ENCODE measurements at regions not wholly inside any gene's neighbourhood (a gene's known extent, or its start where the extent isn't known, plus 50 kb on each side); places are given as distances from the start of the nearest gene placed in this dataset.

DNA sequence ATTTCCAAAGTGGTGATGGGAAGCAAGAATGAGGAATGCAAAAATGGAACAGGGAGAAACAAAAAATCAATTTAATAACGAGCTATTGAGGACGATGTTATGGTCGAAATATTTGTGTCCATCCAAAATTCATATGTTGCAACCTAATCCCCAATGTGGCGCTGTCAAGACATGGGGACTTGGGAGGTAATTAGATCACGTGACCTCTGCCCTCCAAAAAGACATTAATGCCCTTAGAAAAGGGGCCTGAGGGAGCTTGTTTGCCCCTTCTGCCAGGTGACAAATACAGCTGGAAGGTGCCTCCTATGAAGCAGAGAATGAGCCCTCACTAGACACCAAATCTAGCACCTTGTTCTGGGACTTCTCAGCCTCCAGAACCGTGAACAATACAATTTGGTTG, 315.2 kb upstream of the CDH9 start:
- no TSS peak for BruUV-seq (replicated peaks)
- H3K27ac Mint-ChIP-seq (ENCODE audit: unreplicated experiment), result no peak overlapping the region
- H3K4me3 Mint-ChIP-seq (ENCODE audit: low read depth, unreplicated experiment), result no peak overlapping the region
- DNase-seq, result no peak
- H3K36me3 Mint-ChIP-seq (ENCODE audit: insufficient read depth, unreplicated experiment), result no peaks in the 10 kb centered on the region
- peaks cover 3% of the 10 kb centered on the region for H3K9me3 Mint-ChIP-seq (ENCODE audit: low read depth, unreplicated experiment)
- H3K27me3 Mint-ChIP-seq (ENCODE audit: unreplicated experiment), result no peaks in the 10 kb centered on the region
- intact Hi-C loops (cut with micrococcal nuclease; ENCODE audit: unreplicated experiment), result no loop called here
- CTCF ChIA-PET, result no interaction called here
- no peaks in the 10 kb centered on the region for H3K4me1 Mint-ChIP-seq (ENCODE audit: low read depth, unreplicated experiment)
- TF ChIP-seq, protein P1, sequence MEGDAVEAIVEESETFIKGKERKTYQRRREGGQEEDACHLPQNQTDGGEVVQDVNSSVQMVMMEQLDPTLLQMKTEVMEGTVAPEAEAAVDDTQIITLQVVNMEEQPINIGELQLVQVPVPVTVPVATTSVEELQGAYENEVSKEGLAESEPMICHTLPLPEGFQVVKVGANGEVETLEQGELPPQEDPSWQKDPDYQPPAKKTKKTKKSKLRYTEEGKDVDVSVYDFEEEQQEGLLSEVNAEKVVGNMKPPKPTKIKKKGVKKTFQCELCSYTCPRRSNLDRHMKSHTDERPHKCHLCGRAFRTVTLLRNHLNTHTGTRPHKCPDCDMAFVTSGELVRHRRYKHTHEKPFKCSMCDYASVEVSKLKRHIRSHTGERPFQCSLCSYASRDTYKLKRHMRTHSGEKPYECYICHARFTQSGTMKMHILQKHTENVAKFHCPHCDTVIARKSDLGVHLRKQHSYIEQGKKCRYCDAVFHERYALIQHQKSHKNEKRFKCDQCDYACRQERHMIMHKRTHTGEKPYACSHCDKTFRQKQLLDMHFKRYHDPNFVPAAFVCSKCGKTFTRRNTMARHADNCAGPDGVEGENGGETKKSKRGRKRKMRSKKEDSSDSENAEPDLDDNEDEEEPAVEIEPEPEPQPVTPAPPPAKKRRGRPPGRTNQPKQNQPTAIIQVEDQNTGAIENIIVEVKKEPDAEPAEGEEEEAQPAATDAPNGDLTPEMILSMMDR (IDR thresholded peaks at IDR 0.05; ENCODE audit: unreplicated experiment), result no peak

DNA sequence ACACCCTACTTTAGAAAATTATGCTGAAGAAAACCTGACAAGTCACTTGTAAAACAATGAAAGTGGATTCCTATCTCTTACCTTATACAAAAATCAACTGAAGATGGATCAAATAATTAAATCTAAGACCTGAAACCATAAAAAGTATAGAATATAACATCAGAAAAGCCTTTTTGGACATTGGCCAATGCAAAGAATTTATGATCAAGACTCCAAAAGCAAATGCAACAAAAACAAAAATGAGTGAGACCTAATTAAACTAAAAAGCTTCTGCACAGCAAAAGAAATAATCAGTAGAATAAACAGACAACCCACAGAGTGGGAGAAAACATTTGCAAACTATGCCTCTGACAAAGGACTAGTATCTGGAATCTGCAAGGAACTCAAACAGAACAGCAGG, 303.0 kb upstream of the CDH9 start:
- BruUV-seq (replicated peaks), result no TSS peak
- Mint-ChIP-seq H3K36me3 (ENCODE audit: insufficient read depth, unreplicated experiment) (peaks cover 3% of the 10 kb centered on the region), H3K27me3 (ENCODE audit: unreplicated experiment) (no peaks in the 10 kb centered on the region), H3K4me3 (ENCODE audit: low read depth, unreplicated experiment) (no peak overlapping the region), H3K27ac (ENCODE audit: unreplicated experiment) (no peak overlapping the region), H3K4me1 (ENCODE audit: low read depth, unreplicated experiment) (no peaks in the 10 kb centered on the region), H3K9me3 (ENCODE audit: low read depth, unreplicated experiment) (no peaks in the 10 kb centered on the region)
- CTCF ChIA-PET, result no interaction called here
- intact Hi-C loops (cut with micrococcal nuclease; ENCODE audit: unreplicated experiment), result no loop called here
- TF ChIP-seq, protein P1 (IDR thresholded peaks at IDR 0.05; ENCODE audit: unreplicated experiment), result no peak
- DNase-seq, result no peak

DNA sequence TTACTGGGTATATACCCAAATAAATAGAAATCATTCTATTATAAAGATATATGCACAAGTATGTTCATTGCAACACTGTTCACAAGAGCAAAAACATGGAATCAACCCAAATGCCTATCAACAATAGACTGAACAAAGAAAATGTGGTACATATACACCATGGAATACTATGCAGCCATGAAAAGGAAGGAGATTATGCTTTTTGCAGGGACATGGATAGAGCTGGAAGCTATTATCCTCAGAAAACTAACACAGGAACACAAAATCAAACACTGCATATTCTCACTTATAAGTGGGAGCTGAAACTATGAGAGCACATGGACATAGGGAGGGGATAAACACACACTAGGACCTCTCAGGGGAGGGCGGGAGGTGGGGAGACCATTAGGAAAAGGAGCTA, 298.4 kb upstream of the CDH9 start:
- H3K27ac Mint-ChIP-seq (ENCODE audit: unreplicated experiment), result no peak overlapping the region
- H3K4me1 Mint-ChIP-seq (ENCODE audit: low read depth, unreplicated experiment), result no peaks in the 10 kb centered on the region
- no TSS peak for BruUV-seq (replicated peaks)
- intact Hi-C loops (cut with micrococcal nuclease; ENCODE audit: unreplicated experiment), result no loop called here
- CTCF ChIA-PET, result no interaction called here
- no peak for DNase-seq
- H3K4me3 Mint-ChIP-seq (ENCODE audit: low read depth, unreplicated experiment), result no peak overlapping the region
- H3K27me3 Mint-ChIP-seq (ENCODE audit: unreplicated experiment), result no peaks in the 10 kb centered on the region
- TF ChIP-seq, protein P1 (IDR thresholded peaks at IDR 0.05; ENCODE audit: unreplicated experiment), result no peak
- no peaks in the 10 kb centered on the region for H3K36me3 Mint-ChIP-seq (ENCODE audit: insufficient read depth, unreplicated experiment)
- H3K9me3 Mint-ChIP-seq (ENCODE audit: low read depth, unreplicated experiment), result no peaks in the 10 kb centered on the region

DNA sequence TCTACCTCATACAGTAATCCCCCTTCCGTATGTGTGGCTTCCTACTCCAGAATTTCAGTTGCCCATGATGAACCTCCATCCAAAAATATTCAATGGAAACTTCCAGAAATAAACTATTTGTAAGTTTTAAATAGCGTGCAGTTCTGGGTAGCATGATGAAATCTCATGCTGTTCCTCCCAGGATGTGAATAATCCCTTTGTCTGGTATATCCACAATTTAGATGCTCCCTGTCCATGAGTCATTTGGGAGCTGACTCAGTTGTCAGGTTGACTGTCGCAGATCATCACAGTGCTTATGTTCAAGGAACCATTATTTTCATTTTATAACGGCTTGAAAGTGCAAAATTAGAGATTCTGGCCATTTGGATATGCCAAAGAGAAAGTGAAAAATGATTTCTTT, 290.1 kb upstream of the CDH9 start:
- no TSS peak for BruUV-seq (replicated peaks)
- no peak overlapping the region for H3K4me3 Mint-ChIP-seq (ENCODE audit: low read depth, unreplicated experiment)
- no peak for DNase-seq
- peaks cover 4% of the 10 kb centered on the region for H3K9me3 Mint-ChIP-seq (ENCODE audit: low read depth, unreplicated experiment)
- TF ChIP-seq, protein P1 (IDR thresholded peaks at IDR 0.05; ENCODE audit: unreplicated experiment), result no peak
- no peak overlapping the region for H3K27ac Mint-ChIP-seq (ENCODE audit: unreplicated experiment)
- CTCF ChIA-PET, result no interaction called here
- intact Hi-C loops (cut with micrococcal nuclease; ENCODE audit: unreplicated experiment), result no loop called here
- no peaks in the 10 kb centered on the region for H3K27me3 Mint-ChIP-seq (ENCODE audit: unreplicated experiment)
- no peaks in the 10 kb centered on the region for H3K4me1 Mint-ChIP-seq (ENCODE audit: low read depth, unreplicated experiment)
- H3K36me3 Mint-ChIP-seq (ENCODE audit: insufficient read depth, unreplicated experiment), result no peaks in the 10 kb centered on the region

DNA sequence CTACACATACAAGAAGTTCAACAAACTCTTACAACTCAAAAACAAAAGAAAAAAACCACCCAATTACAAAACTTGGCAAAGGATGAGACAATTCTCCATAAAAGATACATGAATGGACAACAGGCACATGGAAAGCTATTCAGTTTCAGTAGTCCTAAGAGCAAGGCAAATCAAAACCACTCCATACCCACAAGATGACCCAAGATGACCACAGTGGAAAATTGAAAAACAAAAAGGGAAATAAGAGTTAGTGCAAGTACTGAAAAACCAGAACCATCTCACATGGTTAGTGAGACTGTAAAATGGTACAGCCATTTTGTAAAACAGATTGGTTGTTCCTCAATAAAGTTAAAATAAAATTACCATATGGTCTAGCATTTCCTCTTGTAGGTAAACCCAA, 287.1 kb upstream of the CDH9 start:
- Mint-ChIP-seq H3K27ac (ENCODE audit: unreplicated experiment) (no peak overlapping the region), H3K4me1 (ENCODE audit: low read depth, unreplicated experiment) (no peaks in the 10 kb centered on the region), H3K4me3 (ENCODE audit: low read depth, unreplicated experiment) (no peak overlapping the region), H3K36me3 (ENCODE audit: insufficient read depth, unreplicated experiment) (no peaks in the 10 kb centered on the region), H3K27me3 (ENCODE audit: unreplicated experiment) (no peaks in the 10 kb centered on the region), H3K9me3 (ENCODE audit: low read depth, unreplicated experiment) (peaks cover 6% of the 10 kb centered on the region)
- no TSS peak for BruUV-seq (replicated peaks)
- intact Hi-C loops (cut with micrococcal nuclease; ENCODE audit: unreplicated experiment), result no loop called here
- TF ChIP-seq, protein P1 (IDR thresholded peaks at IDR 0.05; ENCODE audit: unreplicated experiment), result no peak
- CTCF ChIA-PET, result no interaction called here
- DNase-seq, result no peak
